Activated naive CD8-positive, alpha-beta T cell treated with anti-CD3 and anti-CD28 coated beads, Interleukin-2, amount 50 U/mL, for 16 hours (primary cell): ENCODE measurements at regions not wholly inside any gene's neighbourhood (a gene's known extent, or its start where the extent isn't known, plus 50 kb on each side); places are given as distances from the start of the nearest gene placed in this dataset.

ENCODE experiments used
- DNase-seq: peaks from one replicate; pipeline ENCODE4 v3.0.0-alpha.2; 2020; ENCODE audit warnings: low read depth, low spot score

- no peak for DNase-seq
These were observed 112.1 kb upstream of the FGF3 start for GRCh38 chr11:69931060-69931910.

GRCh38 chr11:69931994-69932910, 113.0 kb upstream of the FGF3 start:
- DNase-seq: no peak

GRCh38 chr11:69934861-69935494, 115.8 kb upstream of the FGF3 start:
- no peak for DNase-seq

GRCh38 chr11:69935941-69936505, 116.8 kb upstream of the FGF3 start:
- DNase-seq: no peak

- no peak for DNase-seq
These were observed 117.6 kb upstream of the FGF3 start for GRCh38 chr11:69936771-69937170.

- DNase-seq: no peak
These were observed 119.0 kb upstream of the FGF3 start for GRCh38 chr11:69938206-69938605.

- no peak for DNase-seq
These were observed 120.5 kb upstream of the FGF3 start for GRCh38 chr11:69939551-69940245.

- no peak for DNase-seq
These were observed 121.0 kb upstream of the FGF3 start for GRCh38 chr11:69940246-69940610.

- DNase-seq: no peak
These were observed 122.5 kb upstream of the FGF3 start for GRCh38 chr11:69941546-69942332.

GRCh38 chr11:69942333-69942820, 123.2 kb upstream of the FGF3 start:
- no peak for DNase-seq

GRCh38 chr11:69943066-69943465, 123.8 kb upstream of the FGF3 start:
- DNase-seq: no peak

- DNase-seq: no peak
These were observed 124.3 kb upstream of the FGF3 start for GRCh38 chr11:69943506-69943905.

GRCh38 chr11:69944146-69944795, 125.1 kb upstream of the FGF3 start:
- no peak for DNase-seq

GRCh38 chr11:69945157-69945556, 125.9 kb upstream of the FGF3 start:
- no peak for DNase-seq

GRCh38 chr11:69947059-69947792, 128.0 kb upstream of the FGF3 start:
- no peak for DNase-seq

GRCh38 chr11:69947793-69948255, 128.6 kb upstream of the FGF3 start:
- no peak for DNase-seq

GRCh38 chr11:69948256-69949141, 129.3 kb upstream of the FGF3 start:
- DNase-seq: no peak

GRCh38 chr11:69949327-69949726, 128.8 kb upstream of the ANO1 start:
- no peak for DNase-seq
